ENCODE measurements at regions not wholly inside any gene's neighbourhood (a gene's known extent, or its start where the extent isn't known, plus 50 kb on each side); places are given as distances from the start of the nearest gene placed in this dataset.

GRCh38 chrX:45769761-45770582, 569.3 kb upstream of the DIPK2B start:
- Histone ChIP-seq H3K4me2 (ENCODE audit: insufficient read depth, low read length) (peak overlapping the region; percentile 98), H3K9me1 (replicated peaks; ENCODE audit: control insufficient read depth, extremely low read depth, insufficient read depth, low read length) (no peaks in the 10 kb centered on the region), H3K9ac (replicated peaks; ENCODE audit: extremely low read depth, insufficient read depth, low read length) (peak overlapping the region; percentile 99), H3K4me3 (replicated peaks in 1 of 3; ENCODE audit: insufficient read depth in 1 of 3, low read depth in 1 of 3, low read length in 3 of 3) (peak overlapping the region; percentile 55 to 100 (median 94)), H3K79me2 (ENCODE audit: control insufficient read depth, insufficient read depth, low read length) (peaks cover 86% of the 10 kb centered on the region), H3K27me3 (ENCODE audit: control insufficient read depth in 2 of 2, insufficient read depth in 2 of 2, low read length in 2 of 2) (no peaks in the 10 kb centered on the region), H3K4me1 (ENCODE audit: control insufficient read depth, extremely low read depth, insufficient read depth, low read length) (peaks cover 40% of the 10 kb centered on the region), H4K20me1 (replicated peaks; ENCODE audit: control insufficient read depth, extremely low read depth, insufficient read depth, low read length) (no peaks in the 10 kb centered on the region), H3K36me3 (ENCODE audit: control insufficient read depth in 2 of 2, extremely low read depth in 1 of 2, insufficient read depth in 2 of 2, low read length in 2 of 2) (peaks cover 0 to 6% of the 10 kb centered on the region in 2 experiments), H2AFZ (ENCODE audit: low read depth, low read length) (no peak overlapping the region), H3K9me3 (replicated peaks; ENCODE audit: control insufficient read depth, insufficient read depth, low read length) (no peaks in the 10 kb centered on the region), H3K27ac (ENCODE audit: insufficient read depth, low read depth, low read length) (peak overlapping the region; percentile 87)
- peak; percentile 79 for FAIRE-seq
- dilution Hi-C loops (cut with MboI; ENCODE audit: extremely low pct_ligation_motif_present, low sequenced_read_pairs) = no loop called here
- intact Hi-C loops (cut with micrococcal nuclease) = loop anchor here (1.0 to 5.0 kb wide), 4 partner anchors 12 to 898 kb away; partner anchors contain the start of gene KDM6A
- CTCF ChIA-PET = interaction anchor here (0.6 to 2.8 kb wide), 6 partner anchors 11 to 639 kb away, joined by 3 to 12 read pairs (median 6); no protein-coding TSS in a partner anchor
- TSS peak; percentile 37 for BruUV-seq (replicated peaks)
- TF ChIP-seq JUN (IDR thresholded peaks at IDR 0.05; ENCODE audit: borderline replicate concordance, insufficient read depth, insufficient read length, low read depth) = no peak
- TF ChIP-seq POLR2A (IDR thresholded peaks at IDR 0.05; ENCODE audit: low read depth, low read length) = peak; percentile 70
- TF ChIP-seq MAX (IDR thresholded peaks at IDR 0.05; ENCODE audit: insufficient read depth, insufficient read length) = no peak
- TF ChIP-seq CTCF (IDR thresholded peaks at IDR 0.05; ENCODE audit: extremely low read depth in 1 of 2, insufficient read depth in 1 of 2, low read depth in 1 of 2, low read length in 2 of 2) = no peak
- TF ChIP-seq EZH2 (IDR thresholded peaks at IDR 0.05; ENCODE audit: borderline replicate concordance, low read depth, low read length, severe bottlenecking) = no peak
- peak; percentile 76 for TF ChIP-seq POLR2AphosphoS5 (IDR thresholded peaks at IDR 0.05; ENCODE audit: insufficient read depth, low read depth, low read length)
- no peak for TF ChIP-seq MYC (IDR thresholded peaks at IDR 0.05; ENCODE audit: low read depth, low read length)
- no peak for TF ChIP-seq FOS (IDR thresholded peaks at IDR 0.05; ENCODE audit: borderline replicate concordance, insufficient read depth, low read length)
- no peak for TF ChIP-seq GATA2 (IDR thresholded peaks at IDR 0.05; ENCODE audit: insufficient read depth, insufficient read length, low read depth, low read length)
- DNase-seq (ENCODE audit: low read depth, low spot score) = peak; percentile 87
- POLR2A ChIA-PET = interaction anchor here (0.7 to 3.1 kb wide), 14 partner anchors 10 to 583 kb away, joined by 3 to 14 read pairs (median 4); no protein-coding TSS in a partner anchor
